ENCODE measurements at regions not wholly inside any gene's neighbourhood (a gene's known extent, or its start where the extent isn't known, plus 50 kb on each side); places are given as distances from the start of the nearest gene placed in this dataset.
"Not testable (repeated sequence)": the region's sequence is repeated elsewhere in the genome, so short reads cannot be mapped to it uniquely, and the experiment has no call there.

DNA sequence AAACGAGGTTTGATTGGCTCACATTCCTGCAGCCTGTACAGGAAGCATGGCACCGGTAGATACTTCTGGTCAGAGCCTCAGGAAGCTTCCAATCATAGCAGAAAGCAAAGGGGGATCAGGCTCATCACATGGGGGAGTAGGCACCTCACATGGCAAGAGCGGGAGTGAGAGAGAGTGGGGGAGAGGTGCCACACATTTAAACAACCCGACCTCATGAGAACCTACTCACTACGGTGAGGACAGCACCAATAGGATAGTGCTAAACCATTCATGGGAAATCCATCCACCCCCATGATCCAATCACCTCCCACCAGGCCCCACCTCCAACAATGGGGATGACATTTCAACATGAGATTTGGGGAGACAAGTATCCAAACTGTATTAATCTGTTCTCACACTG lies 105.8 kb downstream of the SOCS6 start:
- in situ Hi-C loops (cut with HindIII; ENCODE audit: low pct_ligation_motif_present, low sequenced_read_pairs), result no loop called here
- H3K27ac ChIP-seq, result no peak overlapping the region

DNA sequence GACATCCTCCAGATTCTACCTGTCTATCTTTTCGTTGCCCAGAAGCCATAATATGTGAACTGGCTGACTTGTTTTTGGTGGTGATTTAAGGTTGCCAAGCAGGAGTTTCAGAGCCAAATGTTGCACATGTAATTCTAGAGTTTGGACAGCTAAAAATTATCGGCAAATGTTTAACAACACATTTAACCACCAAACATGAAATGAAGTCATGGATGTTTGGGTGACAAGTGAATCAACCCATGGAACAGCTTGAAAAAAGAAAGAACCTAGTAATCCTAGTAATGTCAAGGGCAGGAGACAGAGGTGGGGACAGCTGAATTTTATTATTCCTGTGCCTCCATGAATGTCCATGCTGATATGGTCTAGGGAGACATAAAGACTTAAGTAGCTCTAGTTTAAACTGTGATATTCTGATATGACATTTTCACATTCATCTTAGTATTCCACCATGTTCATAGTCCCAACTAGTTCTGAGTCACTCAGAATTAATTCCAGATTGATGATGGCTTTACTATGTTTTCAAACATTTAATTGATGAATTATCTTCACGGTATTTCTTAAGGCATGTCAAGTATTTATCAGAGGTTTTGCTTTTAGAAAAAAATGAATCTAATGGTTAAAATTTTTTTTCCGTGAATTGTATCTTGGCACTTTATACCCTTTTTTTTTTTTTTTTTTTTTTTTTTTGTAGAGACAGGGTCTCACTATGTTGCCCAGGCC lies 101.7 kb downstream of the SOCS6 start:
- H3K4me3 ChIP-seq (ENCODE audit: low read depth, low read length), result no peak overlapping the region
- TF ChIP-seq, protein P1, sequence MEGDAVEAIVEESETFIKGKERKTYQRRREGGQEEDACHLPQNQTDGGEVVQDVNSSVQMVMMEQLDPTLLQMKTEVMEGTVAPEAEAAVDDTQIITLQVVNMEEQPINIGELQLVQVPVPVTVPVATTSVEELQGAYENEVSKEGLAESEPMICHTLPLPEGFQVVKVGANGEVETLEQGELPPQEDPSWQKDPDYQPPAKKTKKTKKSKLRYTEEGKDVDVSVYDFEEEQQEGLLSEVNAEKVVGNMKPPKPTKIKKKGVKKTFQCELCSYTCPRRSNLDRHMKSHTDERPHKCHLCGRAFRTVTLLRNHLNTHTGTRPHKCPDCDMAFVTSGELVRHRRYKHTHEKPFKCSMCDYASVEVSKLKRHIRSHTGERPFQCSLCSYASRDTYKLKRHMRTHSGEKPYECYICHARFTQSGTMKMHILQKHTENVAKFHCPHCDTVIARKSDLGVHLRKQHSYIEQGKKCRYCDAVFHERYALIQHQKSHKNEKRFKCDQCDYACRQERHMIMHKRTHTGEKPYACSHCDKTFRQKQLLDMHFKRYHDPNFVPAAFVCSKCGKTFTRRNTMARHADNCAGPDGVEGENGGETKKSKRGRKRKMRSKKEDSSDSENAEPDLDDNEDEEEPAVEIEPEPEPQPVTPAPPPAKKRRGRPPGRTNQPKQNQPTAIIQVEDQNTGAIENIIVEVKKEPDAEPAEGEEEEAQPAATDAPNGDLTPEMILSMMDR (IDR thresholded peaks at IDR 0.05; ENCODE audit: low read depth, low read length, missing control alignments), result no peak
- in situ Hi-C loops (cut with HindIII; ENCODE audit: low pct_ligation_motif_present, low sequenced_read_pairs), result no loop called here
- DNase-seq, result no peak
- H3K36me3 ChIP-seq (replicated peaks), result no peaks in the 10 kb centered on the region
- no peaks in the 10 kb centered on the region for H3K27me3 ChIP-seq (replicated peaks)
- no peak overlapping the region for H3K27ac ChIP-seq

More for the DNA sequence above, 105.8 kb downstream of the SOCS6 start:
- no peaks in the 10 kb centered on the region for H3K27me3 ChIP-seq (replicated peaks)
- TF ChIP-seq, protein P1 (IDR thresholded peaks at IDR 0.05; ENCODE audit: low read depth, low read length, missing control alignments), result no peak
- no peaks in the 10 kb centered on the region for H3K36me3 ChIP-seq (replicated peaks)
- H3K4me3 ChIP-seq (ENCODE audit: low read depth, low read length), result no peak overlapping the region
- DNase-seq, result no peak

DNA sequence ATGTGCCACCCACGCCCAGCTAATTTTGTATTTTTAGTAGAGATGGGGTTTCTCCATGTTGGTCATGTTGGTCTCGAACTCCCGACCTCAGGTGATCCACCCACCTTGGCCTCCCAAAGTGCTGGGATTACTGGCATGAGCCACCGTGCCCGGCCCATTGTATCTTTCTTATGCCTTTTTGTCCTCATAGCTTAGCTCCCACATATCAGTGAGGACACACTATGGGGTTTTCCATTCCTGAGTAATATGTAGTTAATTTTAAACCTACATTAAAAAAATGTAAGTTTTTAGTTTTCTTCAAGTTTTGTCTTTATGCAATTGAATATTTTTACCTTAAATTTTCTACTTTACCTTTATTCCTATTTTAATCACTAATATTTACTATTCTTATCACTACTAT lies 100.2 kb downstream of the SOCS6 start:
- DNase-seq; in situ Hi-C loops (cut with HindIII; ENCODE audit: low pct_ligation_motif_present, low sequenced_read_pairs); H3K27ac ChIP-seq; H3K36me3 ChIP-seq (replicated peaks); H3K4me3 ChIP-seq (ENCODE audit: low read depth, low read length); H3K27me3 ChIP-seq (replicated peaks): not testable (repeated sequence)

GRCh38 chr18:70387027-70387426 lies 98.2 kb downstream of the SOCS6 start:
- no peak for DNase-seq
- Histone ChIP-seq H3K4me3 (ENCODE audit: low read depth, low read length) (no peak overlapping the region), H3K36me3 (replicated peaks) (no peaks in the 10 kb centered on the region), H3K27ac (no peak overlapping the region), H3K27me3 (replicated peaks) (no peaks in the 10 kb centered on the region)
- TF ChIP-seq, protein P1 (IDR thresholded peaks at IDR 0.05; ENCODE audit: low read depth, low read length, missing control alignments), result no peak
- in situ Hi-C loops (cut with HindIII; ENCODE audit: low pct_ligation_motif_present, low sequenced_read_pairs), result no loop called here

GRCh38 chr18:70386582-70386981 lies 97.7 kb downstream of the SOCS6 start:
- Histone ChIP-seq H3K27me3 (replicated peaks) (no peaks in the 10 kb centered on the region), H3K4me3 (ENCODE audit: low read depth, low read length) (no peak overlapping the region), H3K36me3 (replicated peaks) (no peaks in the 10 kb centered on the region), H3K27ac (no peak overlapping the region)
- no peak for DNase-seq
- TF ChIP-seq, protein P1 (IDR thresholded peaks at IDR 0.05; ENCODE audit: low read depth, low read length, missing control alignments), result no peak
- in situ Hi-C loops (cut with HindIII; ENCODE audit: low pct_ligation_motif_present, low sequenced_read_pairs), result no loop called here

GRCh38 chr18:70385474-70385873 lies 96.6 kb downstream of the SOCS6 start:
- in situ Hi-C loops (cut with HindIII; ENCODE audit: low pct_ligation_motif_present, low sequenced_read_pairs), result no loop called here
- DNase-seq, result no peak
- Histone ChIP-seq H3K4me3 (ENCODE audit: low read depth, low read length) (no peak overlapping the region), H3K27me3 (replicated peaks) (no peaks in the 10 kb centered on the region), H3K27ac (no peak overlapping the region), H3K36me3 (replicated peaks) (no peaks in the 10 kb centered on the region)
- TF ChIP-seq, protein P1 (IDR thresholded peaks at IDR 0.05; ENCODE audit: low read depth, low read length, missing control alignments), result no peak

All from brain microvascular endothelial cell (primary cell).